Stimulated activated CD4-positive, alpha-beta T cell treated with anti-CD3 and anti-CD28 coated beads, Interleukin-4, amount 100 ng/mL, for 48 hours (primary cell): ENCODE measurements at regions not wholly inside any gene's neighbourhood (a gene's known extent, or its start where the extent isn't known, plus 50 kb on each side); places are given as distances from the start of the nearest gene placed in this dataset.

Source experiments
- DNase-seq, 2 donors: peaks; one replicate each; pipeline ENCODE4 v3.0.0-alpha.2; 2020; ENCODE audit warnings: low read depth in 2 of 2

DNA sequence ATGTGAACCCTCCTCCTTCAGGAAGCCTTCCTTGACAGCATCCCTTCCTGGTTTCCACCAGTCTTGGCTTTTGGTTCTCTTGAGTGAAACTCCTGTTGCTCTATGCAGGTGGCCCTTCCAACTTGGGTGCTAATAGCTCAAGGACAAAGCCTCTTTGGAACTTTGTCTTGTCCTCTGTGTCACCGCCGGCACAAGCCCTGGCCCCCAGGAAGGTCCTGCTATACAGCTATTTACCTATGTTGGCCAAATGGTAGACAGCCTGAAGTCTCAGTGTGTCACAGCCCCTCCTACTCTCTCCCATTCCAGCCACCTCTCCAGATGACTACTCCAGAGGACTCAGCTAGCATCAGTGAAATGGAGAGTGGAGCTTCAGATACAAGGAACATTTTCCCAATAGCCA is 94.7 kb upstream of the ZNF618 start:
- DNase-seq: no peak

GRCh38 chr9:113781896-113782295 is 94.2 kb upstream of the ZNF618 start:
- no peak for DNase-seq

GRCh38 chr9:113783475-113783874 is 92.6 kb upstream of the ZNF618 start:
- no peak for DNase-seq

DNA sequence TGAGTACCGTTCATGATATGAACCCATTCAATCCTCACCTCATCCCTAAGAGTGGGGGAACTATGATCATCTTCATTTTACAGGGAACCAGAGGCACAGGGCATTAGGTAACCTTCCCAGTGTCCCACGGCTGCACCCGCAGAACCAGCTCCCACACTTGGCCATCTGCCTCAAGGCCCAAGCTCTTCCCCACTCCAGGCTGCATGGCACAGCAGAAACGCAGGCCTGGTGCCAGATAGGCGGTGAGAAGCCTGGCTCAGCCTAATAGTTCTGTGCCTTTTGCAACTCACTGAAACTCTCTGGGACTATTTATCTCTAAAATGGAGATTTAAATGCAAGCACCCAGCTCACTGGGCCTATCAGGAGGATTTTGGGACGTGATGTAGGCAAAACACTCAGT is 90.8 kb upstream of the ZNF618 start:
- no peak for DNase-seq

- DNase-seq: no peak
These were observed 90.0 kb upstream of the ZNF618 start for GRCh38 chr9:113786071-113786470.

DNA sequence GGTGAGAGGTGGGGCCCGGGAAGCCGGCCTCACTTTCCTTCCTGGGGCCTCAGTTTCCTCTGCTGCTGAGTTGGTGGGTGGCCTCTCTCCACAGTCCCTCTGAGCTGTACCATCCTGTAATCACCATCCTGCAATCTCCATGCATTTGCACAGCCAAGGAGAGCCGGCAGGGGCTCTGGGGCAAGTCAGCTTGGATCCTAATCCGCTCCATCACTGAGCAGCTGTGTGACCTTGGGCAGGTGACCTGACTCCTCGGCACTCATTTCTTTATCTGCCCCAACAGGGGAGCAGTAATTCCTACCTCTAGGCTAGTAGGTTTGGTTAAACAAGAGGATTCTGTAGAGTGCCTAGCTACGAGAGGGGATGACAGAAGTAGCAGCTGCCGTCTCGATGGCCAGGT is 88.2 kb upstream of the ZNF618 start:
- DNase-seq: no peak

DNA sequence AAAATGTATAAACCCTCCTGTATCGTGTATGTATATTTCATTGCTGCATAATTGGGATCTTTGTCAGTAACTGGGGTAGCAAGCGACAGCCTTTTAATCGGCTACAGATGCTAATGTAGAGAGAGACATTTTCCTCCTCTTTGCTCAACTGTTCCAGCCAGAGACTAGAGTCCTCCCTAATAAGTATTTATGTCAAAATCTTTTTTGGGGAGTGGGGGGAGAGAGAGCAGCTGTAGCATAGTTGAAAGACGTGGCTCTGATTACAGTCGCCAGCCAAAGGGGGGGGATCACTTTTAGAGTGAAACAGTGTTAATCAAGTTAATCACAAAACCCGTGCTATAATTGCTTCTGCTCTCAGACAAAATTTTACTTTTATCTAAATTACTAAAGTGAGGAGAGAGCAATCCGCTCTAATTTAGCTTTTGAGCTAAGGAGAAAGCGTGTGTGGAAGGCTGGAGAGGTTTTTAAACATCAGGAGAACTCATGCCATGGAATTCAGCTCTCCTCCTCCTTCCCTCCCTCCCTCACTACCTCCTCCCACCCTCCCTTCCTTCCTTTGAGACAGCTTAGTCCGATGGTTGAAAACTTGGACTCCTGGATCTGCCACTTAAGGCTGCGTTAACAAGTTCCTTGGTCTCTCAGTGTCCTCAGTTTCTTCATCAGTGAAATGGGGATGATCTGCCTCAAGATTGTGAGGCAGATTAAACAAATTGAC is 87.3 kb upstream of the ZNF618 start:
- no peak for DNase-seq

DNA sequence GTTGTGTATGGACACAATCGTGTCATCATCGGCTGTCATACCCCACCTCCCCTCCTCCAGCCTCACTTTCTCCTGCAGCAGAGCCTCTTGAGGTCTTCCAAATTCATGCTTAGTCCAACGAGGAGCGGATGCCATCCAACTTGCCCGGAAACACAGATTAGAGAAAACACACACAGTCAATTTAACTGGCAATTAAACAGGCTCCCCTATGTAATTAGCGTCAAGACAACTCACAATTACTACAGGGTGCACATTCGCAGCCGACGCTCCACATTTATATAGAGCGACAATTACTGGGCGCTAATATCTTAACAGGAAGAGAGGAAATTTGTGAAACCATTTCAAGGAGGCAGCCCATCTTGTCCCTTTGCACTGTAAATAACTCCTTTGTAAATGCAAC is 86.0 kb upstream of the ZNF618 start:
- DNase-seq: no peak

DNA sequence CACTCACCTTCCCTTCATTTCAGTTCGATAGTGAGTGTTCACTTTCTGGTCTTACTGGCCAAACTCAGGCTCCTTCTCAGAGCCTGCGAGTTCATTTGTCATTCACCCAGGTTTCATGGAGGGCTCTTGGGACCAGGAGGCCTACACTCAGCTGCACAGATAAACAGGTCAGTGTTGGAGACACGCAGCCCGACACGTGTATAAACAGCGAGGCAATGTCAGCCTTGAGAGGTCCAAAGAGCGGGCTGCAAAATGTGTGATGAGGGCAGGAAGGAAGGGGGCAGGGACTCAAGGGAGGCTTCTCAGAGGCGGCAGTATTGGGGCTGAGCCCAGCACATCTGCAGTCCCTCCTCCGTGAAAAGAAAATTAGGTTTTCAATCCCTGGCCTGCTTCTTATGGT is 82.6 kb upstream of the ZNF618 start:
- DNase-seq: no peak

DNA sequence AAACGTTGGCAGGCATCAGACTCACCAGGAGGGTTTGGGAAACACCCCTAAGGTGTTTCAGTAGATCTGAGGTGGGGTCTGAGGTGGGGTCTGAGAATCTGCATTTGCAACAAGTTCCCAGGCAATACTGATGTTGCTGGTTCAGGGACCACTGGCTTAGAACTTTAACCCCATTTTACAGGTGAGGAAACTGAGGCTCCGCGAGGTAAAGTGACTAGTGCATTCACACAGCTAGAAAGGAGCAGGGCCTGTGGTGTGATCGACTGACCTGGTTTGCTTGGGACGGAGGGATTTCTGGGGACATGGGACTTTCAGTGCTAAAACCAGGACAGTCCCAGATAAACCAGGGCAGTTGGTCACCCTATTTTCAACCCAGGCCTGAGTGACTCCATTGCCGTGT is 81.4 kb upstream of the ZNF618 start:
- DNase-seq: no peak

- DNase-seq: no peak
These were observed 80.2 kb upstream of the ZNF618 start for GRCh38 chr9:113795811-113796392.

DNA sequence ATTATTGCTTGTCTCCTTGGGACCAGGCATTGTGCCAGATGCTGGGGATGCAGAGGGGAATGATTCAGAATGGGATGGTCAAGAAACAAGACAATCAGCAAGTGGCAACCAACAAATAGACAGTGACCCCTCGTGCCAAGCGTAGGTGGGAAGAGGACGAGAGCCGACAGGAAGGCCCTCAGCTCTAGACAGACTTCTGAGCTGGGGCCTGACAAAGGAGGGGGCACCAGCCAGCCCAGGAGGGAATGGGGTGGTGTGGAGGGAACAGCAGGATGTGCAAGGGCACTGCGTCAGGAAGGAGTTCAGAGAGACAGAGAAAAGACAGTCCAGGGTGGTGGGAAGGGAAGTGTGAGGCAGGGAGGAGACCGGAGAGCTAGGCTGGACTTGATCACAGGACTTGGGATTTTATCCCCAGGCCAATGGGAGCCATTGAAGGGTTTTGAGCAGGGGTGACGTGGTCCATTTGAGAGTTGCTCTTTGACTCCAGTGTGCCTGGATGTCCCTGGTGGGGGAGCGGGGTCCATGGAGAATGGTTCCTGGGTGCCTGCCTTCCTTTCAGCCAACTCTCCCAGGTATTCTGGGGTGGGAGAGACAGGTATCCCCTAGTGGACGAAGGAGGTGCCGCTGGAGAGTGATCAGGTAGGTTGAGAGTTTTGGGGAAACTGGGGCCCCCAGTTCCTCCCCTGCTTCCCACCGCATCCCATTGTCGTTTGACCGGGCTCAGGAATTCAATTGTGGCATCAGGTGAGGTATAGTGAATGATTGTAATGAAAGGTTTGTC is 79.3 kb upstream of the ZNF618 start:
- DNase-seq: no peak

DNA sequence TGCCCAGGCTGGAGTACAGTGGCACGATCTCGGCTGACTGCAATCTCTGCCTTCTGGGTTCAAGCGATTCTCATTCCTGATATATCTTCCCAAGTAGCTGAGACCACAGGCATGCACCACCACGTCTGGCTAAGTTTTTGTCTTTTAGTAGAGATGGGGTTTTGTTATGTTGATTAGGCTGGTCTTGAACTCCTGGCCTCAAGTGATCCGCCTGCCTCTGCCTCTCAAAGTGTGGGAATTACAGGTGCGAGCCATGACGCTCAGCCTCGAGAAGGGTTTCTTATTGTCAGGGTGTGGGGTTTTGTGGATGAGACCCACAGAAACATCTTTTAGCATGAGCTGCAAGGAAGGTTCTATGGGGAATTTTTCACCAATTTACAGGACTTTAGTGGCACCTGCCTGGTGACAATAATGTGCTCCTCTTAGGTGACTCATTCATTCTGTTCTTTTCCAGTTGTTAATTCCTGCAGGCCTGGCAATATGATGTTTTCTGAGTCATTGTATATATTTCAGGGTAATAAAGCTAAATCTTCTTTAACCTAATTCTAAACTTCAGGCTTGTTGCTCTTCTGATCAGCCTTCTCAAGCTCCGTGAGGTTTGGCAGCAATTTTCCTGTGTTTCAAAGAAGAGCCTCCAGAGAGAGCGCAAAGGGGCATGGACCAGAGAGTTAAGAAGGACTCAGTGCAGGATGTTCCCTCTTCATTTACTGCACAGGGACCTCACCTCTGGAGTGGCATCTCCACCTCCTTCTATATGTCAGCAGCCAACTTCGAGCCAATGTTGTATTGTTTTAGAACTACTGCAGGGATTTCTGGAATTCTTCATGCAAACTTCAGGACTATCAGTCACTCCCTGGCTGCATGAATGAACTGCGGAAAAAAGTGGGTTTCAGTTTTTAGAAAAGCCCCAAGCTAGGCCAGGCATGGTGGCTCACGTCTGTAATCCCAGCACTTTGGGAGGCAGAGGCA is 77.8 kb upstream of the ZNF618 start:
- no peak for DNase-seq

GRCh38 chr9:113800276-113800675 is 75.8 kb upstream of the ZNF618 start:
- no peak for DNase-seq

DNA sequence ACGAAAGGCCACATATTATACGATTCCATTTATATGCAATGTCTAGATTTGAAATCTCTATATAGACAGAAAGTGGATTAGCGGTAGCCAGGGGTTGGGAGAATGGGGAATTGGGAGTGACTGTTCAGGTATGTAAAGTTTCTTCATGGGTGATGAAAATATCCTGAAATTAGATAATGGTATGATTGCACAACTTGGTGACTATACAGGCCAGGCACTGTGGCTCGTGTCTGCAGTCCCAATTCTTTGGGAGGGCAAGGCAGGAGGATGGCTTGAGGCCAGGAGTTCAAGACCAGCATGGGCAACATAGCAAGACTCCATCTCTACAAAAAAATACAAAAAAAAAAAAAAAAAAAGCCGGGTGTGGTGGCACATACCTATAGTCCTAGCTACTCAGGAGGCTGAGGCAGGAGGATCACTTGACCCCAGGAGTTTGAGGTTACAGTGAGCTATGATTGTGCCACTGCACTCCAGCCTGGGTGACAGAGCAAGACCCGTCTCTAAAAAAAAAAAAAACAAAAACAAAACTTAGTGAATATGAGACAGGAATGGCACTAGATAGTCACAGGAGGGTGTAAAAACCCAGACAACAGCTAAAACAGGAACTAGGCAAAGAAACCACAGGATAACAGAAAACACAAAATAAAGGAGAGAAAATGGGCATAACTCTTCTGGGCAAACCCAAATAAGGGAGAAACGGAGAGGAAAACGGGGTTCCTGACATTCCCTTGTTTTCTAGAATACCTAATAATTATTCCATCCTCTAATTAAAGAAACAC is 72.1 kb upstream of the ZNF618 start:
- DNase-seq: no peak

DNA sequence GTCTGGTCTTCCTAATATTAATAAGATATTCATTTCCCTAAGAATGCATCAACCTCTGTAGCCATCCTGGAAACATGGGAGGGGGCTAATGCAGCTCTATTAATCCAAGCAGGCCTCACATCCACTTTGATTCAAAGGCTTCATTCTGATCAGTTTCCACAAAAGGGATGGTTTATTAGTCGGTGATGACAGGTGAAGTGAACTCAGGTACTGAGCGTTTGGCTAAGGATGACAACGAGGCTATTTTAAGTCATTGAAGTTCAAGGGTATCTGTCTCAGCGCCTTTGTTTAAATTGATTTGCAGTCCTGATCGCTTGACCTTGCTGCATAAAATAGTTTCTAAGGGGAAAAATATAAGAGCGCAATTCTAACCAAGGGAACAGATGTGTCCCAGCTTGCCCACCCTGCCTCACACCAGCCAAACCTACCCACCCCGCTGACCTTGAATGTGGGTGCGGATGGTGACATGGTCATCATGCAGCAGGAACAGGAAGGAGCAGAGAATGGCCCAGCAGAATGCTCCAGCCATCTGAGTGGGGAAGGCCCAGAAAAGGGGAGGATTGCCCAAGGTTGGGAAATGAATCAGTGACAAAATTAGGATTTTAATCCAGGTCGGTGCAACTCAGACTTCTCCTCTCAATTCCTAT is 70.5 kb upstream of the ZNF618 start:
- no peak for DNase-seq

DNA sequence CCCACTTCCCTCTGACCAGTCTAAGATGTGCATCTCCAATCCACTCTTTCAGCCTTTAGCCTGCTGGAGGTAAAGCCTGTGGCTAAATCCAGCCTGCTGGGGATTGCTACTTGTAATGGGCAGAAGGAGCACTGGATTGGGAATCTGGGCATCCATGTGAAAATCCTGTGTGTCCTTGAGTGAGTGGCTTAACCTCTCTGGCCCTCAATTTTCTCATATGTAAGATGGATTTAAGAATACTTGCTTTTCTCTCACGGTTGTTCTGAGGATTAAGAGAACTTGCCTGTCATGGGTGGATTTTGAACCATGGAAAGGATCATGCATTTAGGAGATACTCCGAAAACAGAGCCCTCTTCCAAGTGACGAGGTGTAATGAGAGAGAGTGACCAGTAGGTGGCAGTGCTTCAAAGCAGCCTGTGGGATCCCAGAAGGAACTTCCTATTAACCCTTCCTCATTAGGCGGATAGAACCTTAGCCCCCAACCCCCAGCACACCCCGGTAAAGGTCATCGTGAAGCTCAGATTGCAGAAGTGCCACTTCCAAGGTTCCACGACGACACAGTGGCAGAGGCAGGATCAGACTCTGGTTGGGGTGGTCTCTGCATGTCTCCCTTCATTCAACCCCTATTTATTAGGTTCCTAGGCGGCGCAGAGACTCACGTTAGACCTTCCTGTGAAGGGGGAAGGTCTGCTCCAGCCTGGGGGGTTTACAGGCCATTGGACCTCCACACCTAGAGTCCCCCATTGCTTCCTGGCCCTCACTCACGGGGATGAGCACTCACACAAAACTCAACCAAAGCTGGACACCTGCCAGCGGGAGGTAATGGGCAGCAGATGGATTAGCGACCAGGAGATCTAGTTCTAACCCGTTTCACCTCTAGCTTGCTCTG is 68.7 kb upstream of the ZNF618 start:
- peak in 1 of 2 donors; percentile 17 for DNase-seq

DNA sequence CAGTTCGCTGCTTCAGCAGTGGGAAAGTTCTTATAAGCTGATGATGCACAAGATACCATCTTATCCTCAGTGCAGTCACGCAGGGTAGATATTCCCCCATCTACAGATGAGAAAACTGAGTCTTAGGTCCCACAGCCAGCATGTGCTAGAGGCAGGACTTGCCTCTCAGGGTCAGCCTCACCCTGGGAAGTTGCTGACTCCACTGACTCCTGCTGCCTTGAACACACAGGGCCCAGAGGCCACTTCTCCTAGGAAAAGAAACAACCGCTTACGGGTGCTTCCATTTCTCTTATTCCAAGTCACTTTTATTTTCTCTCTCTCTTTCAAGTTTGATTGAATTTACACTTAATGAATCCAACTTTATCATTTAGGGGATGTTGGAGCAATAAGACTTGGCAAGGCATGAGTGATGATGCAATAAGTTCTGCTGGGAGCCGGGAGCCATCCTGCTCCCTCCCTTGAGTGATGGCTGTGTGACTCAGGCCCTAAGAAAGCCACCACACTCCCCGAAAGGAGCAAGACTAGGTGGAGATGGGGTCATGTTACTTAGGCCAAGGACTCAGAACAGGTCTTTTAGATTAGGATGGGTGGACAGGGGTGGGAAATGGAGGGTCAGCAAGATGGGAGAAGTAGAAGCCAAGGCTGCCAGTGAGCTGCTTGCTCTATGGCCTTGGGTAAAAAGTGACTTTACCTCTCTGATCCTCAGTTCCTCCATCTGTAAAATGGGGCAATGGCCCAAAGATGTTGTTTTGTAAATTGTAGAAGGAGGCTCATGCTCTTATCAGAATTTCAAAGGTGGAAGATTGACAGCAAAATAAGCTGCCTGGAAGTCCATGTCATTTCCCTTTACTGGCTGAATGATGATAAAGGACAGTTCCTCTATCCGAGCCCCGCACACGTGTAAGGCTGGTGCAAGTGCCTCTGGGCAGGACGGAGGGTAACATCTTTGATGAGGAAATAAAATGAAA is 67.4 kb upstream of the ZNF618 start:
- DNase-seq: no peak
